Stimulated activated CD4-positive, alpha-beta T cell treated with anti-CD3 and anti-CD28 coated beads, Interleukin-1b, Interleukin-23, amount 100 ng/mL, for 48 hours (primary cell): ENCODE measurements at regions not wholly inside any gene's neighbourhood (a gene's known extent, or its start where the extent isn't known, plus 50 kb on each side); places are given as distances from the start of the nearest gene placed in this dataset.
"Not testable (repeated sequence)": the region's sequence is repeated elsewhere in the genome, so short reads cannot be mapped to it uniquely, and the experiment has no call there.

Source experiments
- DNase-seq: peaks from one replicate; pipeline ENCODE4 v3.0.0-alpha.2; 2020

DNA sequence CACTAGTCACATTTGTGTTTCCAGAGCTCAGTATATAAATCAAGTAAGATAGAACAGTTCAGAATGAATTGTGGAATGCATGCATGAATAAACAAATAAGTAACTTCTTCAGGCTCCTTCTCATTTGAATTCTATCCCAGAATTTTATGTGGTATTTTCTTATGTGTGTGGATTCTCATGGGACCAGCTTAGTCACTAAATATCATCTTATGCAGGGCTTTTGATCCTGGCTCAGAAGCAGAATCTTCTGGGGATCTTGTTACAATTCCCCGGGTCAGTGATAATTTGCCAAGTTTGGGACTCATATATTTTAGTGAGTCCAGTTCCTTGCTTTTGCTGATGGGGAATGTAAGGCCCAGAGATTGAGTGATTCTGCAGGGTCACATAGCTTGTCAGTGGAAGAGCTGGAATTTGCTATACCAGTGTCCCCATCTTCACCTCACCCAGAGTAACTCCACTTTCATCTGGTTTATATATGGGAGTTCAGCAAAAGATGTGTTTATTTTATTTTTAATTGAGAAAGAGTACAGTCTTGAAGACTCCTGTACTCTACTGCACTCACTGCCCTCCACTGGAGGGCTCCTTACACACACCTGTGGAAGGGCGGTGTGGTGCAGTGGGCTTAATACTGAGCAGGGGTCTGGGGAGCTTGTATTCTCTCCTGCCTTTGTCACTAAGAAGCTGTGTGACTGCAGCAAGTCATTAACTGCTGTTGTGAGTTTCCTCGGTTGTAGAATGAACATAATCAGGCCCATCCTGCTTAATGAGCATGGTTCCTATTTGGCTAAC is 198.2 kb upstream of the CXorf66 start:
- no peak for DNase-seq

DNA sequence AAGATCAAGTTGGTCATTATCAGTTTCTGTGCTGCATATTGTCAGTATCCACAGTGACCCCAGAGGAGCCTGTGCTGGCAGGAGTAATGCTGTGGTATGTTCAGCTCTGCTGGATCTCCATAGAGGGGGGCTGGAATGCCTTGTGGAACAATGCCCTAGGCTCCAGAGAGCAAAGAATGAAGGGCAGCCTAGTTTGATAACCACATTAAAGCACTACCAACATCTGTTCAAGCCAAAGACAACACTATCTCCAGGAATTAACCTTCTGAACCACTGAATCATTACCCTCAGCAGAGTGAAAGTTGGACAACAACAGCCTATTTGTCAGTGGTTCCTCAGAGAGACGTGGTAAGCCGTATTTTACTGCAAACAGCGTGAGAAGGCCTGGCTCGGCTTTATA is 192.3 kb upstream of the CXorf66 start:
- DNase-seq = no peak

DNA sequence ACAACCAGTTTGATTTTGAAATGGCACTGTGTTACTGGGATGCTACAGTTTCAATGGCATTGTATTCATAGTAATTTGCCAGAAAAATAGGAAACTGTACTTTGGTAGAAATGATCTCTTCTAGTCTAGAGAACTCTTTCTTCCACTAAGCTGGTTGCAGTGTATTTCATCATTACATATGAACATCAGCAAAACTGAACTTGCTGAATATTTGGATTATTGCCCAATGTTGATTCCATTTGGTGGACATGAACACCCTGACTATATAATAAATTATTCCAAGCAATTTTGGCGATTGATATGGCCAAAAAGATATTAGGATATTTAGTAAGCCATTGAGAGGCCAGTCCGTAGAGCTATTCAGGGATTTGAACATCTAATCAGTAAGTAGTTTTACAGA is 191.8 kb upstream of the CXorf66 start:
- DNase-seq = no peak

DNA sequence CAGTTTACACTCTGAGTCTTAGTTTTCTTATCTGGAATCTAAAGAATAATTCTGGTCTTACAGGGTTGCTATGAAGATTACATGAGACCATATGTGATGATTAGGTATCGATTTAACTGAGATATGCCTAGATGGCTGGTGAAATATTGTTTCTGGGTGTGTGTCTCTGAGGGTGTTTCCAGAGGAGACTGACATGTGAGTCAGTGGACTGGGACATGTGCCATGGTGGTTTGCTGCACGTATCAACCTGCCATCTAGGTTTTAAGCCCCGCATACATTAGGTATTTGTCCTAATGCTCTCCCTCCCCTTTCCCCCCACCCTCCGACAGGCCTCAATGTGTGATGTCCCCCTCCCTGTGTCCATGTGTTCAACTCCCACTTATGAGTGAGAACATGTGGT is 186.0 kb upstream of the CXorf66 start:
- no peak for DNase-seq

DNA sequence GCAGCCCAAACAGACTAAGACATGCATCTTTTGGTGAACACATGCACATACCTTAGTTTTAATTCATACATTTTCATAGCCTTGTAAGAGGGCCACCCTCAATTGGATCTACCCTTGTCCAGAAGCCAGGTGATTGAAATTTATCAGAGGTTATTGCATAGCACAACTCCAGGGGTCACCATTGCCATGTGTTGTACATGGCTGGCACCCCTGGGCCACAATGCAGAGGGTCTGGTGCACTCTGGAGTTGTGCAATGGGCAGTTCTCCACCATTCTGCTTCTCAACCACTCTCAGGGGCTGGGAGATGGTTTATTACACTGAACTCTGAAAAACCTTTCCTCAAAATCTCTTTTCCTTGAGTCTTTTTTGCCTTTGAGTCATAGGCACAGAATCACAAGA is 184.4 kb upstream of the CXorf66 start:
- no peak for DNase-seq

DNA sequence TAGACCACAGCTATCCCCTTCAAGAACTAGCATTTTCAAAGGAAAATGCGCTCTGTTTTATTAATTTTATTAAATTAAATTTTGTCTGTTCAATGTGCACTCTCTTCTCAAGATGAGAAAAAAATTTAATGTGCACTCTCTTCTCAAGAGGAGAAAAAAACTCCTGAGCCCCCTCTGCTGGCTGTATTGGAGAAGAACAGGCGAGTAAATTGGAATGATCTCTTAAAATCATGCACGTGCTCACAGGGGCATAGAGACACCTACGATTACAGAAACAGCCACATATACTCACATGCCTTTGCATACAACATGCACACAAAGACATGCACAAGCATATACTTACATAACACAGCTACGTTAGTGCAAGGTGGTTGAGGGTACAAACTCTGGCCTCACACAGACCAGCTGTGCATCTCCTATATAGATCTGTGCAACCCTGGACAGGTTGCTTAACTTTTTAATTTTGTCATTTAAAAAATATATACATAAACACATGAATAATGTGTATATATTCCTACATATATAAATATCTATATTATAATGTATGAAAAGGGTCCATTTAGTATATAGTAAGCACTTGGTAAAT is 176.2 kb upstream of the CXorf66 start:
- peak; percentile 1 for DNase-seq

DNA sequence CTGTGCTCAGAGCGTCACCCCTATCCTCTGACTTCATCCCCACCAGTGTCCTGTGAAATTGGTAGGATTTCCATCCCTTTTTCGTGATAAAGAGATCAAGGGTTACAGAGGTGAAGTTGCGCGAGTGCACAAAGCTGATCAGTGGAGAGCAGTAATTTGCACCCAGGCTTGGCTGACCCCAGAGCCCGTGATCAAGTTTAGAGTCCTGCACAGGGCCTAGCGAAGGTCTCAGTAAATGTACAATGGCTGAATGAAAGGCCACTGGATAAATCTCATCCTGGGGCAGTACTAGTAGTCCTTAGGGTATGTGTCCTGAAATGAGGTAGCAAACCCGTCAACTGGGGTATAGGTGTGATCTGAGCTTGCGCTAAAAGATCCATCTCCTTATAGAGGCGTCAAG is 173.2 kb upstream of the CXorf66 start:
- not testable (repeated sequence) for DNase-seq

DNA sequence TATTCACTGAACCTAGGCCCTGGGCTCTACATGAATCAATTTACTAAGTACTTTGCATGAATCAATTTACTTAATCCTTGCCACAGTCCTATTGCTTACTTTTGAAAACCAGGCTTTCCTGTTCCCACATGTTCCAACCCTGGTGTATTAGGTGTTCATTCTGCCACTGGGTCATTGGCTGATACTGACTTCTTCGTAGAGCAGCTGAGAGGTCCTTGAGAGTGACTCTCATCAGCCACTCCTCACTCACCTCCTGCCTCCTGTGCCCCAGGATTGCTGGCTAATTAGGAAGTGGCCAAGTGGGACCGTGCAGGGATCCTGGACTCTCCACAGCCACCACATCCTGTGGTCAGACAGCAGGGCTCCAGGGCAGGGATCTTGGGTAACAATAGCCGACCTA is 172.7 kb upstream of the CXorf66 start:
- DNase-seq = not testable (repeated sequence)

DNA sequence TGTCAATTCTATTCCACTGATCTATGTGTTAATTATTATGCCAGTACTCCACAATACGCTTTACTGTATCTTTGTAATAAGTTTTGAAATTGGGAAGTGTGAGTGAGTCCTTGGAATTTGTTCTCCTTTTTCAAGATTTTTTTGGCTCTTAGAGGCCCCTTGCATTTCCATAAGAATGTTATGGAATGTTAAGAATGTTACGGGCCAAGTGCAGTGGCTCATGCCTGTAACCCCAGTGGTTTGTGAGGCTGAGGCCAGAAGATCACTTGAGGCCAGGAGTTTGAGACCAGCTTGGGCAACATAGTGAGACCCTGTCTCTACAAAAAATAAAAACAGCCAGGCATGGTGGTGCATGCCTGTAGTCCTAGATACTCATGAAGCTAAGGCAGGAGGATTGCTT is 167.6 kb upstream of the CXorf66 start:
- DNase-seq = no peak

DNA sequence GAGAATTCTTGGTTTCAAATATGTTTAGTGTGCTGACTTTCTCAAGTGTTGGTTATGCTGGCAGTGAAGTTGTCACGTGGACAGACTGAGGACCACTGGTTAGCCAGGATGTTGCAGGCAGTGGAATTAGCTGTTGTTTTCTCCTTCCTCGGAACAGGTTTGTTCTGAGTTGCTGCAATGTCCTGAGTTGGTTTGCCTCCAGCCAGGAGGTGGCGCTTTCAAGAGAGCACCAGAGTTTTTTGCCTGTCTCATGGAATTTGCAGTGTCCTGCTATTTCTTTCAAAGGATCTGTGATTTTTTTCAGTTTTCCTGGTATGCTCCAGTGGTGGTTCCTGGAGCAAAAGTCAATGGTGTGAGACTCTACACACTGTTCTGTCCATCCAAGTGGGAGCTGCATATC is 158.1 kb upstream of the CXorf66 start:
- DNase-seq = no peak

DNA sequence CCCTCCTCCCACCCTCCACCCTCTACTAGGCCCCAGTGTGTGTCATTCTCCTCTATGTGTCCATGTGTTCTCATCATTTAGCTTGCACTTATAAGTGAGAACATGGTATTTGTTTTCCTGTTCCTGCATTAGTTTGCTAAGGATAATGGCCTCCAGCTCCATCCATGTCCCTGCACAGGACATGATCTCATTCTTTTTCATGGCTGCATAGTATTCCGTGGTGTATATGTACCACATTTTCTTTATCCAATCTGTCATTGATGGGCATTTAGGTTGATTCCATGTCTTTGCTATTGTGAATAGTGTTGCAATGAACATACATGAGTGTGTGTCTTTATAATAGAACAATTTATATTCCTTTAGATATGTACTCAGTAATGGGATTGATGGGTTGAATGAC is 148.7 kb upstream of the CXorf66 start:
- not testable (repeated sequence) for DNase-seq

DNA sequence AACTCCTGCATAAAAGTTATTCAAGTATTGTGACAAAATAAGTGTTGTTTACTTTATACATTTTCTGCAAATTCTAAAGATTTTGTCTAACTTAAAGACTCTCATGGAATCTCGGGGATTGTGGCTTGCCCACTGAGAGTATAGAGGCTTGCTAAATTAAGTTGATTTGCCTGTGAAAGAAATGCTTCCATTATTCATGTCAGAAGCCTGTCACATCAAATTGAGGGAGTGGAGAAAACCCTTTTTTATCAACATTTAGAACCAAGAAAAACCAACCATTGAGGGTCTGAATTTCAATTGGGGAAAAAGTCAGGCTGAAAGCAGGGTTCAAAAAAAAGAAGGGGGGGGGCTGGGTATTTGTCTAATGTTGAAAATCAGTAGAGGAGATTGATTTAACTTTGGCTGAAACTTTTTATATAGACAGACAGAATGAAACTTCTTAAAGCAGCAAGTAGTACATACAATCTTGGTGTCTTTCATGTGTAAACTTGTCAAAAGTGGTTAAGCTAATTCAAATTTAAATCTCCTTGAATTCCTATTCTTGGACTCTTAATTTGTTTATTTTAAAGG is 144.8 kb upstream of the CXorf66 start:
- no peak for DNase-seq

DNA sequence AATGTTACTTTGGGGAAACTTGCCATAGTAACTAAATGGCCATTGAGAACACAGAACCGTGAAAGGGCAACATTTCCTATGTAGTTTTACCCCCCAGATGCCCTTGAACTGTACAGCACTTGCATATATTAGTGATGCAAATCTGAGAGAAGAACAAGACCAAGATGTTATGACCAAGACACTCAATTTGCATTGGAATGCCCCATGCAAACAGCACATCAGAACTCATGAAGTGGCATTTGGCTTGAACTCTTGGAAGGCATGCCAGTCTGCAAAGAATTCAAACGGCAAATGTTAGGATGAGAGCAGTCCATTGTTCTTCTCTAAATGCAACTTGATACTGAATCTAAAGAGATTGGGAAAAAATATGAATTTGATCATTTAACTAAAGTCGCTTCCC is 139.4 kb upstream of the CXorf66 start:
- no peak for DNase-seq

DNA sequence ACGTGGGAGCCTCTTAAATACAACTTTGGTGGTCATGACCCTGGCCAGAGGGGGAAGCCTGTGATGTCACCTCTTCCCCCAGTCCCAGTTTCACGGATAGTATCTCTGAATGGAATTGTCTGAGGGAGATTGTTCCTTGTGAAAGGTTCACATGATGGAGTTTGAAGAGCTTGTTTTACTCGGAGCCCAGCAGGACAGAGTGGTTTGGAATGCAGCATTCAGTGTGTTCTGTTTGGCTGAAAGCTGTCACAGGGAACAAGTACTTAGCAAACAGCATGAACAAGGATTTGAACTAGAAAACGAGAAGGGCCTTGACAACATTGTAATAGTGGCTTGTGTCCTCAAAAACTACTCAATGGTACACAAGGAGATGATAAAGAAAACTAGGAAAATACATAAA is 133.9 kb upstream of the CXorf66 start:
- no peak for DNase-seq

DNA sequence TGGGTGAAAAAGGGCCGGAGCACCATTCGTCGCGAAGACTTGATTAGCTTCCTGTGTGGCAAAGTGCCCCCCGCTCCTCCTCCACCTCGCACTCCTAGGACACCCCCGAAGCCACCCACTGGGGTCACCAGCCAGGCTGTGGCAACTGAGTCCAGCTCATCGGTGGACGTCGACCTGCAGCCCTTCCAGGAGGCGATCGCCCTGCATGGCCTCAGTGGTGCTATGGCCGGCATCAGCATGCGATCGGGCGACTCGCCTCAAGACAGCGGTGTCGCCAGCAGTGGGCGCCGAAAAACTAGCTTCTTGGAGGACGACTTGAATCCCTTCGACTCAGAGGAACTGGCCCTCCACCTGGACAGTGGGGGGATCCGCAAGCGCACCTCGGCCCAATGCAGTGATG is 126.8 kb upstream of the CXorf66 start:
- no peak for DNase-seq

DNA sequence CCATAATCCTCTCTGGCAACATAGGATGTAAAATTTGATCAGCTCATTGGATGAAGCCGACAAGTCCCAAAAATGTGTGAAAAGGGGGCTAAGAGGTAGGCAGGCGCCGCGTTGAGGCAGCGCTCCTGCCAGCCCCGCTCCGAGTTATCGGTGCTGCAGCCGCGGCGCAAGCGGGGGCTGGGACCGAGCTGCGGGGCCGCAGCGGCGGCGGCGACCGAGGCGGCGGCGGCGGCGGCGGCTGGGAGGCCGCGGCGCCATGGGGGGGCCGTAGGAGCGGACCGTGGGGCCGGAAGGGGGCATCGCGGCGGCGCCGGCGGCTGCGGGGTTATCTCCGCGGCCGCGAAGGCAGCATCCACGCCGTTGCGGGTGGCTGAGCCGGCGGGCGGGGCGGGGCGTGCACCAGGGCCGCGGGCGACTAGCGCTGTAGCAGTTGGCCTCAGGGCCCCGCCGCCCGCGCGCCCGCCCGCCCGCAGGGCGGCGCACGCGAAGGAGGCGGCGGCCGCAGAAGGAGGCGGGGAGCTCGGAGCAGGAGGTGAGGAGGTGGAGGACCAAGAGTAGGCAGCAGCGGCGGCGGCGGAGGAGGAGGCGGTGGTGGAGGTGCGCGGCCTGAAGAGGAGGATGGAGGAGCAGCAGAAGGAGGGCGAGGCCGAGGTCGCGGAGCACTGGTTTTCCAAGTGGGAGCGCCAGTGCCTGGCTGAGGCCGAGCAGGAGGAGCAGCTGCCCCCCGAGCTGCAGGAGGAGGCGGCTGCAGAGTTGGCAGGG is 126.0 kb upstream of the CXorf66 start:
- DNase-seq = peak; percentile 11

DNA sequence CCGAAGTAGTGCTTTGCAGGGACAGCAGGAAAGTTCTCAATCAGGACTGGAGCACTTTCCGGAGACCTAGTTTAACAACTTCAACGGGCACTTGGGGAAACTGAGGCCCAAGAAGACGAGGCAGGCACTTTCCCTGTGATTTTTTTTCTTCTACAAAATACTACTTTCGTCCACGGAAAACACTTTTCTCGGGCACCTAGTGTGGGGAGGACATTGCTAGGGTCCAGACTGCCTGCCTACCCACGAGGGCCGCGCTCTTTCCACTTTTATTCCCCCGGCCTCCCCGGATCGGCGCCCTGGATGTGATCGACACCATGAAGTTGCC is 125.4 kb upstream of the CXorf66 start:
- DNase-seq = no peak

DNA sequence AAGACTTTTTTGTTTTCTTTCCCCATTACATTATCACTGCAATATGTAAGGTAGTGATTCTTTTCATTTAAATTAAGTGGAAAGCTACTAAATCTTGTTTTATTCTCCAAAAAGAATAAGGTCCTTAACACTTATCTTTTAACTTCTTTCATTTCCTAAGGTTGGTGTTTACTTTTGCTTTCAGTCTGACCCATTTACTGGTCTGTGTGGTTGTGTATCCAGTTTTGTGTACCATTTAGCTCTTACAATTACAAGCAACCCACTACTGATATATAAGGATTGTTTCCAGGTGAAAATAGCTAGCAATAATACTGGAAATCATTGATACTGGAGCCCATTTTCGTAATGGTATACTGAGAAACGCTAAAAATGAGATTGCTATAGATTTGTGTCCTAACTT is 123.1 kb upstream of the CXorf66 start:
- DNase-seq = no peak

DNA sequence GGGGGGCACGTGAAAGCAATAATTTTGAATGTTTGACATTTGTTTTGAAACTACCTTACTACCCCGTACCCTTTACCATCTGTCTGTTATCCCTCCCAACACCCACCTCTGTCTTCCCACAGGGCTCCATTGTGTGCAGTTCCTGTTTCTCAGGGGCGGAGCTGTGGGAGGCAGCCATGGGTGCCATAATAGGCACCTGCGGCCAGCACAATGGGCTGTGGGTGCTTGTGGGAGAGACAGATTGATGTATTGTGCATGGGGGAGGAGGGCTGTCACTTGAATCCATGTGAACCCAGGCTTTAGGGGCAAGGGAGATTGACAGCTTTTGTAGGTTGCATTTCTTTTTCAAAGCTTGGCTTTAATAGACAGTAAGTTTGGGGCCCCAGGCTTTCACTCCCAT is 122.6 kb upstream of the CXorf66 start:
- no peak for DNase-seq

DNA sequence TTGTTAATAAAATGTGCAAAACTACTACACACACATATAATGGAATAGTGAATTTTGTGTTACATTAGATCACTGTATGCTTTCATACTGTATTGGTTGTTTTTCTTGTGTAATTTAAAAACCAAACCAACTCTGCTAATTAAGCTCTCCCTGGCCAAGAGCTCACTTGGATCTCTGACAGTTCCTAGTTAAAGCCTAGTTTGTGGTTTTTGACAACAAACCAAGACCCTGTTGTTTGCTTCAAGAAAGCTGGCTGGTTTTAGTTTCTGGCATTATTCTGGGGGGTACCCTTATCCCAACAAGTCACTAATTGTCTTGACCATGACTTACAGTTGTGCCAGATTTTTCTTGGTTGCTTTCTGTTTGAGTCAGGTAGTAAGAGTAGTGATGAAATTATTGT is 121.4 kb upstream of the CXorf66 start:
- DNase-seq = no peak

DNA sequence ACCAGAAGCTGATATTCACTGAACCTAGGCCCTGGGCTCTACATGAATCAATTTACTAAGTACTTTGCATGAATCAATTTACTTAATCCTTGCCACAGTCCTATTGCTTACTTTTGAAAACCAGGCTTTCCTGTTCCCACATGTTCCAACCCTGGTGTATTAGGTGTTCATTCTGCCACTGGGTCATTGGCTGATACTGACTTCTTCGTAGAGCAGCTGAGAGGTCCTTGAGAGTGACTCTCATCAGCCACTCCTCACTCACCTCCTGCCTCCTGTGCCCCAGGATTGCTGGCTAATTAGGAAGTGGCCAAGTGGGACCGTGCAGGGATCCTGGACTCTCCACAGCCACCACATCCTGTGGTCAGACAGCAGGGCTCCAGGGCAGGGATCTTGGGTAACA is 109.5 kb upstream of the CXorf66 start:
- DNase-seq = not testable (repeated sequence)

DNA sequence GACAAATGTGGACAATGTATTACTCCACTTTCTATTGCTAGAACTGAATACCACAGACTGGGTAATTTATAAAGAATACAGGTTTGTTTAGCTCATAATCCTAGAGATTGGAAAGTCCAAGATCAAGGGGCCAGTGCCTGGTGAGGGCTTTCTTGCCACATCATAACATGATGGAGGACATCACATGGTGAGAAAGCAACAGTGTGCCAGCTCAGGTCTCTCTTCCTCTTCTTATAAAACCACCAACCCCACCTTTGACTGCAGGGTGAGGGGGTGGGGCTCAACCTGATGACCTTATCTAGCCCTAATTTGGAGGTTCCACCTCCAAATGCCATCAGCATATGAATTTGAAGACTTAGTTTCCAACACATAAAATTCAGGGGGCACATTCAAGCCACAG is 105.7 kb upstream of the CXorf66 start:
- DNase-seq = no peak

DNA sequence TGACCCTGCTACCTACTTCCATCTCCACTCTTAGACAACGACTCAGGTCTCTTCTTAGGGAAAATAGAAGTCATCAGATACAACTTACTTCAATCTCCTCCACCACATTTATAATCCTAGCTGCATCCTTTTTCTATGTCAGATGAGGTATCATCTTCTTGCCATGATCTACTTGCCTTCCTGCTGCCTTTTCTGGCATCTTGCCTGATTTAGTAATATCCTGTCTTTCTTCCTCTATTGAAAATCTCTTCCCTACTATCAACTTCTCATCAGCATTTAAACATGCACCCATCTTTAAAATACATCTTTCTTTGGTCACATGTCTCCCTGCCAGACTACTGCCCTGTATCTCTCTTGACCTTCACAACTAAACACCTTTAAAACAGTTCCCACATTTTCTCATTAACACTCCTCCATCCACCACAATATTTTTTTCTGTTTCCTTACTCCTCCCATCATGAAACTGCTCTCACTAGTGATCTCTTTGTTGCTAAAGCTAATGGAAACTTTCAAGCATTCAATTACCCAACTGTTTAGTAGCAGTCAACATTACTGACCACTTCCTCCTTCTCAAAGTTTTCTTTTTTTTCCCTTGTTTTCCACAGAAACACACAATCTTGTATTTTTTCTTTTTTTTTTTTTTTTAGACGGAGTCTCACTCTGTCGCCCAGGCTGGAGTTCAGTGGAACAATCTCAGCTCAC is 100.8 kb upstream of the CXorf66 start:
- DNase-seq = no peak
